ENCODE measurements at regions not wholly inside any gene's neighbourhood (a gene's known extent, or its start where the extent isn't known, plus 50 kb on each side); places are given as distances from the start of the nearest gene placed in this dataset.

DNA sequence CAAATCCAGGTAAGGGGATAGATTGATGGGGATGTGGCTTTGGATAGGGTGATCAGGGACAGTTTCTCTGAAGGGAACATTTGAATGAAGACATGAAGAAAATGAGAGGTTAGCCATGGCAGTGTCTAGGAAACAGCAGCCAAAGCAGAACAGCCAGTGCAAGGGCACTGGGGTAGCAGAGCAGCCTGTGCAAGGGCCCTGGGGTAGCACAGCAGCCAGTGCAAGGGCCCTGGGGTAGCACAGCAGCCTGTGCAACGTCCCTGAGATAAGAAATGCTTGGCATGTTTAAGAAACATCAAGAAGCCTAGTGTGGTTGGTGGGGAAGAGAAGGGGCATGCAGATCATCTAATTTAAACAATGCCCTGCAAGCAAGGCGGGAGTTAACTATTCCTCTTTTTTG is 128.5 kb downstream of the IRX5 start:
- TF ChIP-seq, protein P1, sequence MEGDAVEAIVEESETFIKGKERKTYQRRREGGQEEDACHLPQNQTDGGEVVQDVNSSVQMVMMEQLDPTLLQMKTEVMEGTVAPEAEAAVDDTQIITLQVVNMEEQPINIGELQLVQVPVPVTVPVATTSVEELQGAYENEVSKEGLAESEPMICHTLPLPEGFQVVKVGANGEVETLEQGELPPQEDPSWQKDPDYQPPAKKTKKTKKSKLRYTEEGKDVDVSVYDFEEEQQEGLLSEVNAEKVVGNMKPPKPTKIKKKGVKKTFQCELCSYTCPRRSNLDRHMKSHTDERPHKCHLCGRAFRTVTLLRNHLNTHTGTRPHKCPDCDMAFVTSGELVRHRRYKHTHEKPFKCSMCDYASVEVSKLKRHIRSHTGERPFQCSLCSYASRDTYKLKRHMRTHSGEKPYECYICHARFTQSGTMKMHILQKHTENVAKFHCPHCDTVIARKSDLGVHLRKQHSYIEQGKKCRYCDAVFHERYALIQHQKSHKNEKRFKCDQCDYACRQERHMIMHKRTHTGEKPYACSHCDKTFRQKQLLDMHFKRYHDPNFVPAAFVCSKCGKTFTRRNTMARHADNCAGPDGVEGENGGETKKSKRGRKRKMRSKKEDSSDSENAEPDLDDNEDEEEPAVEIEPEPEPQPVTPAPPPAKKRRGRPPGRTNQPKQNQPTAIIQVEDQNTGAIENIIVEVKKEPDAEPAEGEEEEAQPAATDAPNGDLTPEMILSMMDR (conservative IDR thresholded peaks at IDR 0.05): no peak
- Mint-ChIP-seq H3K27ac (no peak overlapping the region), H3K4me1 (peaks cover 5% of the 10 kb centered on the region), H3K27me3 (ENCODE audit: insufficient read depth) (peaks cover 65% of the 10 kb centered on the region), H3K36me3 (ENCODE audit: low read depth) (no peaks in the 10 kb centered on the region), H3K4me3 (no peak overlapping the region), H3K9me3 (peaks cover 7% of the 10 kb centered on the region)
- Histone ChIP-seq H3K36me3 (ENCODE audit: control insufficient read depth, insufficient read depth, low read length) (no peaks in the 10 kb centered on the region), H3K27ac (ENCODE audit: low read depth, low read length) (no peak overlapping the region), H3K4me3 (ENCODE audit: low read length) (no peak overlapping the region), H3K27me3 (ENCODE audit: control insufficient read depth, insufficient read depth, low read length, poor library complexity, severe bottlenecking) (peaks cover 43% of the 10 kb centered on the region), H3K4me1 (ENCODE audit: control insufficient read depth, insufficient read depth, low read length) (no peaks in the 10 kb centered on the region), H3K9ac (ENCODE audit: extremely low read depth, low read length, poor library complexity, severe bottlenecking) (no peak overlapping the region), H3K9me3 (ENCODE audit: control insufficient read depth, low read length) (no peaks in the 10 kb centered on the region)
- WGBS, 2 experiments (ENCODE audit: insufficient coverage in 1 of 2, insufficient read length in 1 of 2): 56 to 69% methylated on average over 2 of the region's 2 CpGs
- no peak for DNase-seq

DNA sequence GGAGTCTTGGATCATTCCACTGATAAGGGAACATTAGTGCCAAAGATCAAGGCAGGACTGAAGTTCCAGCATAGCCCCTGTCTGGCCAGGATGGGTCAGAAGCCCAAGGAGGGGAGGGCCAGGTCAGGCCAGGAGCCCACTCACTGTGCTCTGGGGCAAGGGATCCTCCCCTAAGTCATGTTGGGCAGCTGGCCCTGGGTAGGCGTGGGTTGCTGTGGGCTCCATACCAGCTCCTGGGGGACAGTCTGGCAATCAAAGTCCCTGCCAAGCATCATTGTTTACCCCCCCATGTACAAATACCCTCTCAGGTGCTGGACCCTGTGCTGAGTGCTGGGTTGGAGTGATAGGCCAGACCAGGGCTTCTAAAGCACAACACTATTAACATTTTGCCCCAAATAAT is 130.5 kb downstream of the IRX5 start:
- Mint-ChIP-seq H3K4me3 (no peak overlapping the region), H3K9me3 (no peaks in the 10 kb centered on the region), H3K4me1 (peaks cover 5% of the 10 kb centered on the region), H3K27me3 (ENCODE audit: insufficient read depth) (peaks cover 50% of the 10 kb centered on the region), H3K27ac (no peak overlapping the region), H3K36me3 (ENCODE audit: low read depth) (no peaks in the 10 kb centered on the region)
- WGBS, 2 experiments (ENCODE audit: insufficient coverage in 1 of 2, insufficient read length in 1 of 2): 95% methylated on average over 1 of the region's 1 CpG; no CpG with 5 or more reads in 1 of the 2 experiments
- H3K4me3 ChIP-seq (ENCODE audit: low read length): no peak overlapping the region
- H3K27ac ChIP-seq (ENCODE audit: low read depth, low read length): no peak overlapping the region
- H3K36me3 ChIP-seq (ENCODE audit: control insufficient read depth, insufficient read depth, low read length): no peaks in the 10 kb centered on the region
- TF ChIP-seq, protein P1 (conservative IDR thresholded peaks at IDR 0.05): no peak
- H3K9ac ChIP-seq (ENCODE audit: extremely low read depth, low read length, poor library complexity, severe bottlenecking): no peak overlapping the region
- H3K9me3 ChIP-seq (ENCODE audit: control insufficient read depth, low read length): no peaks in the 10 kb centered on the region
- DNase-seq: no peak
- peaks cover 31% of the 10 kb centered on the region for H3K27me3 ChIP-seq (ENCODE audit: control insufficient read depth, insufficient read depth, low read length, poor library complexity, severe bottlenecking)
- H3K4me1 ChIP-seq (ENCODE audit: control insufficient read depth, insufficient read depth, low read length): no peaks in the 10 kb centered on the region

DNA sequence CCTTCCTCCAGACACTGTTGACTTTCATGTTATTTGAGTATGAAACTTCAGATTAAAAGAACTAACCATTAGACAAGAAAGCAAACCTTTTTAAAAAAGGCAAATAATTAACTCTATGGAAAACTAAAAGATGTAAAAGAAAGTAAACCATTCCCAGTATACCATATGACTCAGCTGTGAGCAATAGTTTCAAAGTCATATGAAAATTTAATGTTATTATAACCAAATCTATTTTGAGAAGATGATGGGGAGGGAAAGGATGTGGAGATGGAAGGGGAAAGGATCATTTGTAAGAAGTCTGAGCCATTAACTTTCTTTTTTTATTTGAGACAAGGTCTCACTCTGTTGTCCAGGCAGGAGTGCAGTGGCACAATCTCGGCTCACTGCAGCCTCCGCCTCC is 131.8 kb downstream of the IRX5 start:
- WGBS, 2 experiments (ENCODE audit: insufficient coverage in 1 of 2, insufficient read length in 1 of 2): 89 to 97% methylated on average over 2 of the region's 2 CpGs
- H3K36me3 Mint-ChIP-seq (ENCODE audit: low read depth): no peaks in the 10 kb centered on the region
- peaks cover 41% of the 10 kb centered on the region for H3K27me3 Mint-ChIP-seq (ENCODE audit: insufficient read depth)
- Histone ChIP-seq H3K27ac (ENCODE audit: low read depth, low read length) (no peak overlapping the region), H3K9me3 (ENCODE audit: control insufficient read depth, low read length) (no peaks in the 10 kb centered on the region), H3K4me1 (ENCODE audit: control insufficient read depth, insufficient read depth, low read length) (no peaks in the 10 kb centered on the region), H3K36me3 (ENCODE audit: control insufficient read depth, insufficient read depth, low read length) (no peaks in the 10 kb centered on the region), H3K9ac (ENCODE audit: extremely low read depth, low read length, poor library complexity, severe bottlenecking) (no peak overlapping the region), H3K4me3 (ENCODE audit: low read length) (no peak overlapping the region), H3K27me3 (ENCODE audit: control insufficient read depth, insufficient read depth, low read length, poor library complexity, severe bottlenecking) (peaks cover 18% of the 10 kb centered on the region)
- no peak overlapping the region for H3K4me3 Mint-ChIP-seq
- peaks cover under 1% of the 10 kb centered on the region for H3K4me1 Mint-ChIP-seq
- TF ChIP-seq, protein P1 (conservative IDR thresholded peaks at IDR 0.05): no peak
- no peaks in the 10 kb centered on the region for H3K9me3 Mint-ChIP-seq
- no peak for DNase-seq
- H3K27ac Mint-ChIP-seq: no peak overlapping the region
